DMS153 treated with DMSO at 0.1 percent for 48 hours (cell line): ENCODE measurements at regions not wholly inside any gene's neighbourhood (a gene's known extent, or its start where the extent isn't known, plus 50 kb on each side); places are given as distances from the start of the nearest gene placed in this dataset.

Experiments
- DNase-seq: peaks from one replicate; lab custom pipeline; 2025; ENCODE audit not compliant: unreplicated experiment; lab: John Stamatoyannopoulos, UW

GRCh38 chrX:20393944-20394343 lies 127.2 kb upstream of the RPS6KA3 start:
- no peak for DNase-seq

- no peak for DNase-seq
Measured at GRCh38 chrX:20388594-20388993, 121.9 kb upstream of the RPS6KA3 start.

- DNase-seq = no peak
Measured at GRCh38 chrX:20383477-20383876, 116.8 kb upstream of the RPS6KA3 start.

- DNase-seq = no peak
Measured at GRCh38 chrX:20382518-20383297, 116.0 kb upstream of the RPS6KA3 start.

- DNase-seq = no peak
Measured at GRCh38 chrX:20382082-20382481, 115.4 kb upstream of the RPS6KA3 start.

- no peak for DNase-seq
Measured at GRCh38 chrX:20378233-20378920, 111.7 kb upstream of the RPS6KA3 start.

GRCh38 chrX:20374900-20375438 lies 108.3 kb upstream of the RPS6KA3 start:
- DNase-seq = no peak

- DNase-seq = no peak
Measured at GRCh38 chrX:20374450-20374849, 107.7 kb upstream of the RPS6KA3 start.

- no peak for DNase-seq
Measured at GRCh38 chrX:20373063-20373462, 106.4 kb upstream of the RPS6KA3 start.

- DNase-seq = no peak
Measured at GRCh38 chrX:20372533-20372932, 105.8 kb upstream of the RPS6KA3 start.

GRCh38 chrX:20369468-20369867 lies 102.8 kb upstream of the RPS6KA3 start:
- no peak for DNase-seq

- no peak for DNase-seq
Measured at GRCh38 chrX:20364238-20364637, 97.5 kb upstream of the RPS6KA3 start.

GRCh38 chrX:20363275-20363674 lies 96.6 kb upstream of the RPS6KA3 start:
- DNase-seq = no peak

- peak; percentile 99 for DNase-seq
Measured at GRCh38 chrX:20362268-20363267, 95.9 kb upstream of the RPS6KA3 start.

GRCh38 chrX:20361890-20362262 lies 95.2 kb upstream of the RPS6KA3 start:
- DNase-seq = peak; percentile 35

- no peak for DNase-seq
Measured at GRCh38 chrX:20361081-20361889, 94.6 kb upstream of the RPS6KA3 start.

- no peak for DNase-seq
Measured at GRCh38 chrX:20355187-20355586, 88.5 kb upstream of the RPS6KA3 start.

- DNase-seq = no peak
Measured at GRCh38 chrX:20354505-20354904, 87.8 kb upstream of the RPS6KA3 start.

GRCh38 chrX:20352935-20353336 lies 86.2 kb upstream of the RPS6KA3 start:
- no peak for DNase-seq

GRCh38 chrX:20352504-20352903 lies 85.8 kb upstream of the RPS6KA3 start:
- no peak for DNase-seq
